GM18519 (cell line): ENCODE measurements at regions not wholly inside any gene's neighbourhood (a gene's known extent, or its start where the extent isn't known, plus 50 kb on each side); places are given as distances from the start of the nearest gene placed in this dataset.

ENCODE experiments used
- ATAC-seq: cut with Tn5 transposase; IDR thresholded peaks from one replicate; pipeline ENCODE4 v1.9.1; 2021; ENCODE audit warnings: mild to moderate bottlenecking, moderate library complexity; ENCODE audit not compliant: unreplicated experiment, low FRiP score

DNA sequence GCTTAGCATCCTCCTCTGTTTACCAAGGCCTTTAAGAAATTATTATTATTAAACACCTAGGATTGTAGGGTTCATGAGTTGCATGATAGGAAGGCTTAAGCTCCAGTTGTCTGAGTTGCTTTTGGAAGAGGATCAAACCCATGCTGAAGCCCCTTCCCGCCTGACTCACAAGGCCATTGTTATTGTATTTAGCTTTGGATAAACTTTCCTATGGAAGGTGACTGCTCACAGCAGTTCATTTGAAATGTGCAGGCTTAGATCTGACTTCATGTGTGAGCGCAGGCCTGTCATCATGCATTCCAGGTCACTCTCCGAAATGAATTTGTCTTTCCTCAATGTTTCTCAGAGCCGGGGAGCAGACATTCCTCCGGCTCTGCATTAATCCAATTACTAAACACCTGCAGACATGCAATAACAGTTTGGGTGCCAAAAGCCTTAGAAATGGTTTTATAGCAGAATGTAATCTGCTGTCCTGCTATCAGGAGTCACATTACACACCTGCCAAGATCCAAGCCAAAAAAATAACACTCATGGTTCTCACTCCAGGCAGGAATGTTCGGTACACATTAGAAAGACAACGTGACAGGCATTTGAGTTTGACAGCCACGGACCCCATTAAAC, 119.9 kb downstream of the OSR1 start:
- no peak for ATAC-seq

DNA sequence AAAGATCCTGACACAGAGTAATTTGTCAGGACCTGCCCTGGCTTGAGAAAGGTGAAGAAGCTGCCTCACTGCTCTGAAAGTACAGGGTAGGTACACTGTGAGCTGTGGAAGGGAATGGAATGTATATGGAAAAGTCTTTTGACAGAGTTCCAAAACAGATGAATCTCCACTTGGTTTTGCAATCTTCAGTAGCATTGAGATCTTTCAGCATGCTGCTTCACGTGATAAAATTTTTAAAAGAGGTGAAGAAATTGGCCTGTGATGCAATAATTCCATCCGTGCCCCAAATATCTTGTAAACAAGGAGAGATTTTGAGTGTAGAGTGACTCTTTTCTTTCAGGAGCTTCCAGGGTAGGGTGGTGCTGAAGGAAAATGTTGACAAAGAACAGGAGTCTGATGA, 123.1 kb downstream of the OSR1 start:
- ATAC-seq = no peak

DNA sequence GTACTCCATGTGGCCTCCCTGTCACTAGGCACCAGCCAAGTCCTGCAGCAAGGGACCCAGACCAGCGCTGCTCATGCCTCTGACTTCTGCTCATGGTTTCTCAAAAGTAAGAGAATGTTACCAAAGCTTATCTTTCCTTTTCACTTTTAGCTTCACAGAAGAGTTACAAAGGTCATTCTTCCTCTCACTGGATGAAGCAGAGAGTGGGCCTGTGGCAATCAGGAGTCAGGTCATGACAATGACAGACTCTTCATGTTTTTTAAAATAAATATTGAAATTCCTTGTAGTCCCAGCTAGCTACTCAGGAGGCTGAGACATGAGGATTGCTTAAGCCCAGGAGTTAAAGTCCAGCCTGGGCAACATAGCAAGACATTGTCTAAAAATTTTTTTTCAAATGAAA, 126.1 kb downstream of the OSR1 start:
- ATAC-seq = no peak

DNA sequence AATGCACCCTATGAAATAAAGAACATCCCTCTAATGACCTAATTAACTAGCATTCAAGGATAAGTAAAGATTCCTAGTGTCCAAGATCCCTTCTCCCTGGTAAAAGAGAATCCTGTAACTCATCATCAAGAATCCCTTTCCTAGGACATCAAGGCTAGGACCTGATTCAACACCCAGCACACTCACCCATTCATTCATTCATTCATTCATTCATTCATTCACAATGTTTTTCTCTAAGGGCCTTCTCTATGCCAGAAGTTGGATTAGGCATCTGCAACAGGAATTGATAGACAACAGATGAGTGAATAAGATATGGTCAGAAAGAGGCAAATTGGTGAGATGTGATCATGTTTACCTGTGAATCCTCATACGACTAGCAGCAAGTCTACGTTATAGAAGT, 126.8 kb downstream of the OSR1 start:
- no peak for ATAC-seq

DNA sequence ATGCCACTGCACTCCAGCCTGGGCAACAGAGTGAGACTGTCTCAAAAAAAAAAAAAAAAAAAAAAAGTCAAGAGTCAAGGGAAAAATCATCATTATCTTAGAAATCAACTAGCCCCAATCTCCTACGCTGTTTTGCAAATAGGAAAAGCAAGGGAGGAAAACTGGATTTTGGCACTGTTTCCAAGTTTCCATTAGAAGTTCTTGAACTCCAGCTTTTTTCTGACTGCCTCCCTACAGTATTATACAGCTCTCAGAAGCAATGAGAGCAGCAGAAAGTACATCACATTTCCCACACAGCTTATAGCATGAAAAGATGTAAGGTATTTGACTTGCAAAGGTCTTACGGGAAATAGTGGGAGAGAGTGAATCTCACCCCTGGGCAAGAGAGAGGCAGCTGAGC, 127.8 kb downstream of the OSR1 start:
- no peak for ATAC-seq

DNA sequence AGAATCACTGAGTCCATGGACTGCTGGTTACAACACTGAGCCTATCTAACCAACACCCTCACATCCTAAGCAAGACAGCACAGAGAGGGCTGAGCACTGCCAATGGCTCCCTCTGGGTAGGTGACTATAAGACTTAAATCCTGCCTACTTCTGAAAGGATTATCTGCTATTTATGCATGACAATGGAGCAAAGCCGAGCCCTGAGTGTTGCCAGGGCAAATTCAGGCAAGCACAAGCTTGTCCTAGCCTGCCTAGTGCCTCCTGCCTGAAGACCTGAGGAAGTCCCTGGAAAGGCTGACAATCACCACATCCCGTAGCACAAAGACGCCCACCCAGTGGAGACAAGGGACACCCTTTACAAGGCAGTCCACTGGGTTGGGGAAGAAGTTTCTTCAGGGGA, 129.7 kb downstream of the OSR1 start:
- no peak for ATAC-seq

DNA sequence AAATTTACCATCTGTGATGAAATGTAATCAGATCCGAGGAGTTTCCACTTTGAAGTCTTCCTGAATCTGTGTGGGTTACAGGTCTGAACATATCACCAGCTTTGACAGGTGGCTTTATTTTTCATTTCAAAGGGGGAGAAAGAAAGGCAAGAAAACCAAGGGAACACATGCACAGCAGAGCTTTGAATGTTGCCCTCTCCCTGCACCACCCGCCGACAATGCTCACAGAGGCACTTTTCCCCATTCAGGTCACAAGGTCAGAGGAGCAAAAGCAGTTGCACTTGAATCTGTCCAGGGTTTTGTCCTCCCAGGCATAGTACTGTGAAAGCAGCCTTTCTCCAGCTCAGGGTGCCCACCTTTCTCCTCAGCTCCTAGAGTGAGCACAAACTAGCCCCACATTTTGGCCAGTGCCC, 130.2 kb downstream of the OSR1 start:
- no peak for ATAC-seq

DNA sequence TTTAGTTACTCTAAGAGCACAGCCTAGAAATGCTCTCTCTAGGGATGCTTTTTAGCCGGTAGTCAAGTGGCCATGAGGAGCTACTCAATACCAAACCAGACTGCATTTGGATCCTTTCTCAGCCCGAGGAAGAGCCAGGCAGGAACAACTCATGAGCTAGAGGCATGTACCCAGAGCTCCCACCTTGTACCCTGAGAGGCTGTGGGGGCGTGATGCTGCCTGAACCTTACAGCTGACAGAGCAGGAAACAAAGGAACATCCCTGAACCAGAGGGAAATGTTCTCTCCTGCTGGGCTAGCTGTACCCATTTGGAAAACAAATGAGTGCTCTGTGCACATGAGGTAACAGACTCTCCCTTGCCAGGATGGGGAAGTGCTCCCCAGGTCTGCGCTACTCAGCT, 131.6 kb downstream of the OSR1 start:
- ATAC-seq = no peak

DNA sequence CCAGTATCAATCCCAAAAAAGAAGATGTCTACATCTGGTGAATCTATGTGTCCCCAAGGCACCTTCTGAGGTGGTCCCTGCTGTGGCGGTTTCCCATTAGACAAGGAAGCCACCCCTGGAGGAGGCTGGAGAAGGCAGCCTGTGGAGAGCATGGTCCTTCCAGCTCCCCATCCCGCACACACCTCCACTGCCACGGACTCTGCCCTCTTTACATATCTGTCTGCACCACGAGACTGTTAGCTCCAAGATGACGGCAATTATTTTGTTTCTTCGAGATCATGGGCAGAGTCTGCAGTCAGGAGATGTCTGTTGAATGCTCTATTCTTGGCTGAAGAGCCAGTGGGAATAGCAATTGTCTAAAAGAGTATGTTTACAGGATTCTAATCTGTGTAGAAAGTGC, 132.0 kb downstream of the OSR1 start:
- ATAC-seq = no peak

DNA sequence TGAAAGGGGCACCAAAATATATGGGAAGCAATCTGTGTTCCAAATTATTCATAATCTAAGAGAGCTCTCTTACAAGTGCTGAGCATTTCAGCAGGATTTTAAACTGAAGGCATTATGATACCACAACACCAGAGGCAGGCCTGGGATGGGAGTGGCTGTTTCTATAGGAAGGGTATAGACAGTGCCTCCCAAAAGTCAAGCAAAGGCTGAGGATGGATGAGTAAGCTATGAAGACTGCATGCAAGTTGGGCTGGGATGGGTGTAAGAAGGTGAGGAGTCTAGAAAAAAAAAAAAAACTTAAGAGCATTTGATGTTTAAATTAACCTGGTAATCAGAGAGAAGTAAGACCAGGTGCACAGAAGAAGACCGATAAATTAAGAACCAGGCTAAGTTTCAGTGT, 132.5 kb downstream of the OSR1 start:
- ATAC-seq = no peak

DNA sequence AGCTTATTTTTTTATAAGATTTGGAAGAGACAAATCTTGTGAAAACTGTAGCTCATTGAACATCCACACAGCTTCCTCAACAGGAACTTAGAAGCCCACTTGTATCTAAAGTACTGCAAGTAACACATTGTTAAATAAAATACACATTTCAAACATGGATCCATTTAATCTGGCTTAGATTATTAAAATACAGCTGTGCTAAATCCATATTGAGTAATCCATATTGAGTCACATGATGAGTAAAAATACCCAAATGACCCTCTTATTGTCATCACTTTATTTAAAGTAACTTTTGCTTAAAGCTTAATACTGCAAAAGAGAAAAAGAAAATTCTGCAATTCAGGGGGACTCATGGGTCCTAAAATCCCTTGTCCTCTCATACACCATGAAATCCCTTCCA, 133.3 kb downstream of the OSR1 start:
- no peak for ATAC-seq

DNA sequence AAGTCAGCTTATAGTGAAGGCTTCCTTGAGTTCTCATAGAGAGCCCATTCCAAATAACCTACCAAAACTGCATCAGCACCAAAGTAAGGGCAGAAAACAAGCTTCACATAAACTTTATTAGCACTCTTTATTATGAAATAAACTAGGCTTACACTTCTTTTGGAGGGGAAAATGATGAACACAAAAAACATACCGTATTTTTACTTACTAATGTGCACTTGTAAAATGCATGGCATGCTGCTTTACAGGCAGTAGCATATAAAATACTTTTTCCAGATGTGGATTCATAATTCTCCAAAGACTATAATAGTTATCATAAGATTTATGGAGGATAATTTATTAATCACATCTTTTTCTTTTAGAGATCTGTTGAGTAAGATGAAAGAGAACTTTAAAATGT, 133.9 kb downstream of the OSR1 start:
- ATAC-seq = no peak

DNA sequence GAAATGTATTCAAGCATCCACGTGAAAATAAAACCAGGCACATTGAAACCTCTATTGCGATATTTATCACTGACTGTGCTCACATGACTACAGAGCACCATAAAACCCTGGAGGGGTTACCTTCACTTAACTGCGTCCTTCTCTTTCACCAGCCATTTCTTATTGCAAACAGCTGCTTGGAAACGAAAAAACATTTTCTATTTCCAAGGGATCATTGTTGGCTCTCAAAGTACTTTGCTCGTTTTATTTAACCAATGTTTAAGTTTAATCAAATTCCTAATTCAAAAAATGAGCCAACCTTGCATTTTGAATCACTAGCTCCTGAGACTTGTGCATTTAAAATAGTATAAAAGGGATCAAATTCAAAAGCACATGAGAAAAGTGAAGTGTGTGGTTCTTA, 134.4 kb downstream of the OSR1 start:
- no peak for ATAC-seq

DNA sequence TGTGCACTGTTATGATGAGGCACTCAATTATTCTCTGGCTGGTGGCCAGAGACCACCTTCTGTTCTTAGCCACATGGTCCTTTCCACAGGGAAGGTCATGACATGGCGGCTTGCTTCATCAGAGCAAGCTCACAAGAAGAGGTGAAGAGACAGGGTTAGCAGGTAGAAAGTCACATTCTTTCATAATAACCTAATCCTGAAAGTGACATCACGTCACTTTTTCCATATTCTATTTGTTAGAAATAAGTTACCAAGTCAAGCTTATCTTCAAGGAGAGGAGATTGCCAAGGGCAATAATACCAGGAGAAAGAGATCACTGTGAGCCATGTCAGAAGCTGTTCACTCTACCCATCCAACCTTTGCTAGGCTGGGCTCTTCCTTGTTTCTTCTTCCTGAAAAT, 139.4 kb downstream of the OSR1 start:
- no peak for ATAC-seq

DNA sequence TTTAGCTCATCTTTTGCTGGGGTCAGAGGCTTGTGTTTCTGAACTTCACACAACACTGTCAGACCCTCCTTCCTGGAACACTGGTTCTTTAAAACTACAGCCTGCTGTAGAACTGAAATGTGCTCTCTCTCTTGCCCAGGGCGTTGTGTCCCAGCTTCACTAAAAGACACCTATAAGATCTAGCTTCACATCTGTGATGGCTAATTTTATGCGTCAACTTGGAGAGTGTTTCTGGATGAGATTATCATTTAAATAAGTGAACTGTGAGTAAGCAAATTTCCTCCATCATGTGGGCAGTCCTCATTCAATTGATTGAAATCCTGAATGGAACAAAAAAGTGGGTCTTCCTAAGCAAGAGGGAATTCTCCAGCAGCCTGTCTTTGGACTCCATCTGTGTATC, 140.3 kb downstream of the OSR1 start:
- no peak for ATAC-seq

DNA sequence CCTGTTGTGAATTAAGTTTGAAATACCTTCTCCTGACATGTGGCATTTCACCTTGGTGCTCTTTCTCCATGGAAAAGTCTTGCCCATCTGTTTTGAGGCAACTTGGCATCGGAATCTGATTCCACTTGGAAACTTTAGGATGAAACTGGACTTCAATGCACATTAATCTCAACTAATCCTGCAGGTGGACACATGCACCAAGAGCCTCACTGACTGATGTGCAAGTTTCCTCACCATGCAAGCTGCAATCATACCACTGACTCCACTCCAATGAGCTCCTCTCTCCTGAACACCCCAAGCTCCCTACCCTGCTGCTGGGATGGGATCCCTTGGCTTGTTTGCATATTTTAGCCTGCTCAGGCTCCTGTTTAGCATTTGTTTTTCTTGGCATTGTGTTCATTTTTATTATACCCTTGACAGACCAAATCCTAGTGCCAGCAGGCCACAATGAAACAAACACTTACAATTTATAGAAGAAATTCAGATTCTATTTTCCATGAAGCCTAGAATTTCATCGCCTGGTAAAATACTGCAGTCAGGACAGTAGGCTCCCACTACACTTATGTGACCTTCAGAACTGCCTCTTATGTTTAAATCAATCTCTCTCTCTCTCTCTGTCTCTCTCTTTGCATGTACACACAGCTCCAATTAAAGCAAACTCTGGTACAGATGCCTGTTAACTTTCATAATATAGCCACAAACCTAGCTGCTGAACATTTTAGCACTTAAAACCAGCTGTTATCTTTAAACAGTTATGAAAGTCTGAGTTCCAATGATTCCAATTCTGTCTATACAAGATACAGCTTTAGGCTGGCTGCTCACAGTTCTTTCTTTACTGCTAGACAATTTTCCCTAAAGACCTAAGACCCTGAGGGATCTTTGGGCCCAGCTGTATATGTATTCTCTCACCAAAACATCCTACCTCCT, 141.5 kb downstream of the OSR1 start:
- ATAC-seq = no peak

DNA sequence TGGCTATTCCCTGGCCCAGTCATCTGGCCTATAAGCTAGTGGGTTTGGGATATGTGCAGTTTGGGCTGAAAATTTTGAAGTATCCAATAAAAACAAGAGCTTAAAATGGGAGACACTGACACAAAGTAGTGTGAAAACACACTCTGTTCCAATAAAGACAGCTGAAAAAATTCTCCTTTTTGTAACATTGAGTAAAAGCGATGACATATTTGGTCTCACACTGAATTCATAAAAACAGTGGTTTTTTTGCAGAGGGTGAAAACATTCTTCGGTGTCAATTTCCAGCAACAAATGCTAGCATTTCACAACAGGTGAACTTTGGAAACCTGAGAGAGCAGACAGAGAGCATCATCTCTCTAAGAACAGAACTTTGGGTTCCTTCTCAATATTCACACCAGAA, 142.2 kb downstream of the OSR1 start:
- ATAC-seq = no peak

DNA sequence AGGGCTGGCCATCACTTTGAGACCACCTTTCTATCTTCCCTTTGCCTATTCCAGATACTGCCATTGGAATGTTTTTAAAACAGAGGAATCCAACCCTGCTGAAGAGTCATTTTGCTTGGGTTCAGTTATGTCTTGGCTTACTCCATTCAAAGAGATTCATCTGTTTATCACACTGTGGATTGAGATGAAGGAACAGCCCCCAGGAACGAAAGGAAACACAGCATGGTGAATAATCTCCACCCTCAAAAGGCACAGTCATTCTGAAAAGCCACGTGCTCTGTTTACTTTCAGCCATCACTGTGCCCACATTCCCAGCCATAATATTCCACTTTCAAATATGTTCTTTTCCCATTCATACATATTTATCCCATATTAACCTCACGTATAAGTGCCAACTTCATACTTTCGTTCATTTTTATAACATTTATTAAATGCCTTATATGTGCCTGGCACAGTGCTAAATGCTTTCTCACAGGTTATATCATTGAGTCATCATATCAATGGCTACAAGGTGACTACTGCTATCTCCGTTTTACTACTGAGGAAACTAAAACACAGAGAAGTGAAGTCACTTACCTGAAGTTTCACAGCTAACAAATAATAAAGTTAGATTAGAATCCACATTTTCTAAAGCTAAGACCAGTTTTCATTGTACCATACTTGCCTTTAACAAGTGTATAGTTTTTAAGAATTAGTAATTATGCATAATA, 143.6 kb downstream of the OSR1 start:
- no peak for ATAC-seq

DNA sequence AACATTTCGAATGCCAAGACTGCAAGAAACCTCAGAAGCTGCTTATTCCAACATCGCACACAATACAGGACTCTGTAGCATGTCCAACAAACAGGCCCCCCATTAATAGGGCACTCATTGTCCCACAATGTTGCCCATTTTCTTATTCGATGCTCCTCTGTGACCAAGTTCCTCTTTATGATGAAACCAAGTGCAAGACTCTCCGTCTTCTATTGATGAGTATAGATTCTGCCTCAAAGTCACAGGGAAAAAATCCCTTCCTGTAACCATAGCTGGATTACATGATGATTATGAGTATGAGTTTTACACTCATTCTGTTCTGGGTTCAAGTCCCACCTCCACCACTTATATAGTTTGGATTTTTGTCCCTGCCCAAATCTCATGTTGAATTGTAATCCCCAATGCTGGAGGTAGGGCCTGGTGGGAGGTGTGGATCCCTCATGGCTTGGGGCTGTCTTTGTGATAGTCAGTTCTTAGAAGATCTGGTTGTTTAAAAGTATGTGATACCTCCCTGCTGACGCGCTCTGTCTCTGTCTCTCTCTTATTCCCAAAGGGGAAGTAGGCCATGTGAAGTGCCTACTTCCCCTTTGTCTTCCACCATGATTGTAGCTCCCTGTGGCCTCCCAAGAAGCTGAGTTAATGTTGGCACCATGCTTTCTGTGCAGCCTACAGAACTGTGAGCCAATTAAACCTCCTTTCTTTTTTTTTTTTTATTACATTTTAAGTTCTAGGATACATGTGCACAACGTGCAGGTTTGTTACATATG, 148.7 kb downstream of the OSR1 start:
- no peak for ATAC-seq

DNA sequence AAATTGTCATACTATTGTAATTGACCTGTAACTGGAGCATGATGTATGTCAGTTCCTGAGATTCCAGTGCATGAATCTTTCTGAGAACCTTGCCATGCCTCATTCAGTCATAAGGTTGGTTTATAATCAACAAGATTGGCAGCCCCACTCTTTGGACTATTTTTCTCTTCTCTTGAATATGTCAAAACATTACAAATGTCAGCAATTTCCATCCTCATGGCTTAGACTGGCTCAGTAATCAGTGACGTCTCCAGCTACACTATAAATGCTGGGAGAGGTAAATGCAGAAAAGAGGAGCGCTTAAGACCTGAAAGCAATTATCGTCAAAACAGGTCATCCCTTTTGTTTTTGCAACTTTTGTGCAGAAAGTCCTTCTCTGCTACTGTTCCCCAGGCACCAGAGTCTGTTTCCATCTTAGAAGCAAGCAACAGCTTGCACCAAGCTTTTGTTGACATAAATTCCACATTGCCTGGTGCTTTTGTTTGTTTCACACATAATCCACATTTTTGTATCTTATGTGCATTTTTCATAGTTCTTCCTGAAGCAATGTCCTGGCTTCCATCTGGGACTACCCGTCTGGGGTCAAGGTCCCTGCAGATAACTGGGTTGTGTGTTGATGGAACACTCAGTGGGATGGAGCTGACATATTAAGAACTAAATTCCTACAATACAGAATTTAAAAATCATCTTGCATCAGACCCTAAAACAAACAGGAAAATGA, 149.8 kb downstream of the OSR1 start:
- no peak for ATAC-seq
